ENCODE measurements at regions not wholly inside any gene's neighbourhood (a gene's known extent, or its start where the extent isn't known, plus 50 kb on each side); places are given as distances from the start of the nearest gene placed in this dataset.

GRCh38 chr15:94683902-94684301, 452.5 kb downstream of the MCTP2 start:
- no peak for DNase-seq

GRCh38 chr15:94691169-94691568, 459.8 kb downstream of the MCTP2 start:
- DNase-seq, result no peak

- DNase-seq, result no peak
These were observed 461.3 kb downstream of the MCTP2 start for GRCh38 chr15:94692710-94693109.

GRCh38 chr15:94700211-94700610, 468.9 kb downstream of the MCTP2 start:
- no peak for DNase-seq

GRCh38 chr15:94701281-94701985, 470.1 kb downstream of the MCTP2 start:
- DNase-seq, result no peak

GRCh38 chr15:94703596-94703995, 472.2 kb downstream of the MCTP2 start:
- no peak for DNase-seq

GRCh38 chr15:94704421-94704820, 473.1 kb downstream of the MCTP2 start:
- no peak for DNase-seq

- DNase-seq, result no peak
These were observed 473.6 kb downstream of the MCTP2 start for GRCh38 chr15:94704946-94705345.

- DNase-seq, result no peak
These were observed 478.0 kb downstream of the MCTP2 start for GRCh38 chr15:94709319-94709718.

- DNase-seq, result no peak
These were observed 490.8 kb downstream of the MCTP2 start for GRCh38 chr15:94722024-94722636.

GRCh38 chr15:94723801-94724200, 492.4 kb downstream of the MCTP2 start:
- DNase-seq, result no peak

- no peak for DNase-seq
These were observed 499.9 kb downstream of the MCTP2 start for GRCh38 chr15:94731286-94731685.

GRCh38 chr15:94734460-94734859, 503.1 kb downstream of the MCTP2 start:
- no peak for DNase-seq

- no peak for DNase-seq
These were observed 504.9 kb downstream of the MCTP2 start for GRCh38 chr15:94736236-94736635.

- DNase-seq, result no peak
These were observed 508.3 kb downstream of the MCTP2 start for GRCh38 chr15:94739639-94740038.

- DNase-seq, result no peak
These were observed 509.1 kb downstream of the MCTP2 start for GRCh38 chr15:94740469-94740868.

- DNase-seq, result no peak
These were observed 512.3 kb downstream of the MCTP2 start for GRCh38 chr15:94743668-94744067.

- no peak for DNase-seq
These were observed 512.9 kb downstream of the MCTP2 start for GRCh38 chr15:94744080-94744793.

- DNase-seq, result no peak
These were observed 514.0 kb downstream of the MCTP2 start for GRCh38 chr15:94745371-94745770.

GRCh38 chr15:94747510-94747909, 516.1 kb downstream of the MCTP2 start:
- no peak for DNase-seq

GRCh38 chr15:94749811-94750617, 518.7 kb downstream of the MCTP2 start:
- DNase-seq, result no peak

GRCh38 chr15:94760348-94760747, 529.0 kb downstream of the MCTP2 start:
- DNase-seq, result no peak

GRCh38 chr15:94761574-94761973, 530.2 kb downstream of the MCTP2 start:
- no peak for DNase-seq

All from stimulated activated naive CD4-positive, alpha-beta T cell treated with Interleukin-2 at 50 U/mL for 16 hours (primary cell).